HG03196 (cell line): ENCODE measurements at regions not wholly inside any gene's neighbourhood (a gene's known extent, or its start where the extent isn't known, plus 50 kb on each side); places are given as distances from the start of the nearest gene placed in this dataset.
"Not testable (repeated sequence)": the region's sequence is repeated elsewhere in the genome, so short reads cannot be mapped to it uniquely, and the experiment has no call there.

Experiments used
- ATAC-seq: cut with Tn5 transposase; IDR thresholded peaks from one replicate; pipeline ENCODE4 v1.9.1; 2021; ENCODE audit not compliant: unreplicated experiment

- no peak for ATAC-seq
These were observed 581.2 kb upstream of the SLC8A1 start for GRCh38 chr2:41033127-41033526.

- ATAC-seq: no peak
These were observed 586.5 kb upstream of the SLC8A1 start for GRCh38 chr2:41038408-41038807.

- ATAC-seq: not testable (repeated sequence)
These were observed 587.9 kb upstream of the SLC8A1 start for GRCh38 chr2:41039750-41040149.

- no peak for ATAC-seq
These were observed 589.1 kb upstream of the SLC8A1 start for GRCh38 chr2:41040782-41041520.

GRCh38 chr2:41042343-41042742, 590.5 kb upstream of the SLC8A1 start:
- no peak for ATAC-seq

GRCh38 chr2:41061356-41061755, 609.5 kb upstream of the SLC8A1 start:
- ATAC-seq: no peak

GRCh38 chr2:41062336-41062735, 610.4 kb upstream of the SLC8A1 start:
- no peak for ATAC-seq

GRCh38 chr2:41066168-41066567, 614.3 kb upstream of the SLC8A1 start:
- no peak for ATAC-seq

- no peak for ATAC-seq
These were observed 616.9 kb upstream of the SLC8A1 start for GRCh38 chr2:41068740-41069139.

GRCh38 chr2:41078341-41078740, 626.5 kb upstream of the SLC8A1 start:
- ATAC-seq: no peak

GRCh38 chr2:41079011-41079410, 627.1 kb upstream of the SLC8A1 start:
- no peak for ATAC-seq

- ATAC-seq: no peak
These were observed 632.4 kb upstream of the SLC8A1 start for GRCh38 chr2:41084321-41084720.

- ATAC-seq: no peak
These were observed 636.1 kb upstream of the SLC8A1 start for GRCh38 chr2:41087946-41088345.

- no peak for ATAC-seq
These were observed 649.4 kb upstream of the SLC8A1 start for GRCh38 chr2:41101281-41101680.

GRCh38 chr2:41109744-41110143, 657.9 kb upstream of the SLC8A1 start:
- ATAC-seq: no peak

GRCh38 chr2:41111836-41112627, 660.1 kb upstream of the SLC8A1 start:
- ATAC-seq: no peak

- no peak for ATAC-seq
These were observed 664.4 kb upstream of the SLC8A1 start for GRCh38 chr2:41116106-41116797.

- no peak for ATAC-seq
These were observed 667.6 kb upstream of the SLC8A1 start for GRCh38 chr2:41119489-41119888.

GRCh38 chr2:41123341-41123740, 671.5 kb upstream of the SLC8A1 start:
- ATAC-seq: no peak

- no peak for ATAC-seq
These were observed 675.5 kb upstream of the SLC8A1 start for GRCh38 chr2:41127351-41127750.

GRCh38 chr2:41129988-41130387, 678.1 kb upstream of the SLC8A1 start:
- no peak for ATAC-seq

- ATAC-seq: no peak
These were observed 685.1 kb upstream of the SLC8A1 start for GRCh38 chr2:41137031-41137430.
